ENCODE measurements at regions not wholly inside any gene's neighbourhood (a gene's known extent, or its start where the extent isn't known, plus 50 kb on each side); places are given as distances from the start of the nearest gene placed in this dataset.

- no peaks in the 10 kb centered on the region for H3K4me1 ChIP-seq
- in situ Hi-C loops (cut with MboI; ENCODE audit: low sequenced_read_pairs in 4 of 4) (no loop called here), intact Hi-C loops (cut with DNase I; ENCODE audit: low total_unique reads) (no loop called here)
- TF ChIP-seq CTCF (IDR thresholded peaks at IDR 0.05 in 4 of 5, conservative IDR thresholded peaks at IDR 0.05 in 1 of 5): no peak
- TF ChIP-seq POLR2A (IDR thresholded peaks at IDR 0.05): no peak
- no peak for ATAC-seq
- no peak overlapping the region for H3K27ac ChIP-seq
- no peak for DNase-seq
- no peaks in the 10 kb centered on the region for H3K27me3 ChIP-seq
- no peaks in the 10 kb centered on the region for H3K36me3 ChIP-seq
- no peak overlapping the region for H3K4me3 ChIP-seq
- H3K9me3 ChIP-seq: no peaks in the 10 kb centered on the region
These were observed 503.6 kb downstream of the SHQ1 start for GRCh38 chr3:72344647-72345046.

- ATAC-seq (no peak), DNase-seq (no peak)
- no peaks in the 10 kb centered on the region for H3K4me1 ChIP-seq
- no peak overlapping the region for H3K4me3 ChIP-seq
- TF ChIP-seq CTCF (IDR thresholded peaks at IDR 0.05 in 4 of 5, conservative IDR thresholded peaks at IDR 0.05 in 1 of 5) (no peak), POLR2A (IDR thresholded peaks at IDR 0.05) (no peak)
- H3K9me3 ChIP-seq: no peaks in the 10 kb centered on the region
- in situ Hi-C loops (cut with MboI; ENCODE audit: low sequenced_read_pairs in 4 of 4): no loop called here
- intact Hi-C loops (cut with DNase I; ENCODE audit: low total_unique reads): no loop called here
- no peaks in the 10 kb centered on the region for H3K27me3 ChIP-seq
- H3K36me3 ChIP-seq: no peaks in the 10 kb centered on the region
- H3K27ac ChIP-seq: no peak overlapping the region
These were observed 504.0 kb downstream of the SHQ1 start for GRCh38 chr3:72344236-72344635.

GRCh38 chr3:72343078-72343477 is 505.2 kb downstream of the SHQ1 start:
- no peaks in the 10 kb centered on the region for H3K9me3 ChIP-seq
- in situ Hi-C loops (cut with MboI; ENCODE audit: low sequenced_read_pairs in 4 of 4): no loop called here
- H3K4me1 ChIP-seq: no peaks in the 10 kb centered on the region
- H3K27me3 ChIP-seq: no peaks in the 10 kb centered on the region
- no peak for DNase-seq
- no peak overlapping the region for H3K27ac ChIP-seq
- no peak for TF ChIP-seq POLR2A (IDR thresholded peaks at IDR 0.05)
- TF ChIP-seq CTCF (IDR thresholded peaks at IDR 0.05 in 4 of 5, conservative IDR thresholded peaks at IDR 0.05 in 1 of 5): no peak
- no peaks in the 10 kb centered on the region for H3K36me3 ChIP-seq
- no peak for ATAC-seq
- intact Hi-C loops (cut with DNase I; ENCODE audit: low total_unique reads): no loop called here
- H3K4me3 ChIP-seq: no peak overlapping the region

GRCh38 chr3:72342450-72342849 is 505.8 kb downstream of the SHQ1 start:
- Histone ChIP-seq H3K27ac (no peak overlapping the region), H3K27me3 (no peaks in the 10 kb centered on the region), H3K4me3 (no peak overlapping the region), H3K4me1 (no peaks in the 10 kb centered on the region), H3K9me3 (no peaks in the 10 kb centered on the region), H3K36me3 (no peaks in the 10 kb centered on the region)
- in situ Hi-C loops (cut with MboI; ENCODE audit: low sequenced_read_pairs in 4 of 4): no loop called here
- TF ChIP-seq POLR2A (IDR thresholded peaks at IDR 0.05) (no peak), CTCF (IDR thresholded peaks at IDR 0.05 in 4 of 5, conservative IDR thresholded peaks at IDR 0.05 in 1 of 5) (no peak)
- no peak for DNase-seq
- intact Hi-C loops (cut with DNase I; ENCODE audit: low total_unique reads): no loop called here
- ATAC-seq: no peak

- no peak for DNase-seq
- Histone ChIP-seq H3K9me3 (no peaks in the 10 kb centered on the region), H3K27ac (no peak overlapping the region), H3K36me3 (no peaks in the 10 kb centered on the region), H3K4me1 (peaks cover 4% of the 10 kb centered on the region in 2 donors), H3K4me3 (no peak overlapping the region), H3K27me3 (no peaks in the 10 kb centered on the region)
- intact Hi-C loops (cut with DNase I; ENCODE audit: low total_unique reads) (no loop called here), in situ Hi-C loops (cut with MboI; ENCODE audit: low sequenced_read_pairs in 4 of 4) (no loop called here)
- no peak for ATAC-seq
- TF ChIP-seq POLR2A (IDR thresholded peaks at IDR 0.05): no peak
- no peak for TF ChIP-seq CTCF (IDR thresholded peaks at IDR 0.05 in 4 of 5, conservative IDR thresholded peaks at IDR 0.05 in 1 of 5)
These were observed 506.3 kb downstream of the SHQ1 start for GRCh38 chr3:72341920-72342319.

Data from gastrocnemius medialis (tissue), 4 donors.